IgD-negative memory B cell (primary cell): ENCODE measurements at regions not wholly inside any gene's neighbourhood (a gene's known extent, or its start where the extent isn't known, plus 50 kb on each side); places are given as distances from the start of the nearest gene placed in this dataset.

Source experiments
- H3K27ac Mint-ChIP-seq, 3 donors: one replicate each; pipeline ENCODE4 v1.8.0; 2020 to 2022; ENCODE audit warnings: mild to moderate bottlenecking in 3 of 3, mixed read lengths in 3 of 3, moderate library complexity in 1 of 3
- H3K27me3 Mint-ChIP-seq: one replicate; pipeline ENCODE4 v1.8.0; 2021; ENCODE audit warnings: mixed read lengths
- H3K36me3 Mint-ChIP-seq: one replicate; pipeline ENCODE4 v1.8.0; 2020; ENCODE audit warnings: mild to moderate bottlenecking, mixed read lengths
- H3K4me1 Mint-ChIP-seq, 3 donors: one replicate each; pipeline ENCODE4 v1.8.0; 2020 to 2022; ENCODE audit warnings: mixed read lengths in 3 of 3, mild to moderate bottlenecking in 1 of 3
- H3K4me3 Mint-ChIP-seq, 4 donors: one replicate each; pipeline ENCODE4 v1.8.0; 2020 to 2022; ENCODE audit warnings: mild to moderate bottlenecking in 4 of 4, mixed read lengths in 4 of 4, moderate library complexity in 3 of 4
- H3K9me3 Mint-ChIP-seq, 3 donors: one replicate each; pipeline ENCODE4 v1.8.0; 2020 to 2021; ENCODE audit warnings: mixed read lengths in 3 of 3, mild to moderate bottlenecking in 1 of 3

- no peak overlapping the region for H3K27ac Mint-ChIP-seq
- H3K4me1 Mint-ChIP-seq: peaks cover 0 to 2% (median 0%) of the 10 kb centered on the region in 3 donors
- no peak overlapping the region for H3K4me3 Mint-ChIP-seq
- H3K9me3 Mint-ChIP-seq: peaks cover 0 to 2% (median 0%) of the 10 kb centered on the region in 3 donors
- H3K36me3 Mint-ChIP-seq: peaks cover 3% of the 10 kb centered on the region
- no peaks in the 10 kb centered on the region for H3K27me3 Mint-ChIP-seq
Measured at GRCh38 chr3:43783987-43784639, 93.4 kb downstream of the ABHD5 start.

- Mint-ChIP-seq H3K36me3 (peaks cover 3% of the 10 kb centered on the region), H3K4me3 (no peak overlapping the region), H3K9me3 (peaks cover 0 to 2% (median 0%) of the 10 kb centered on the region in 3 donors), H3K27ac (no peak overlapping the region), H3K4me1 (peaks cover 0 to 2% (median 0%) of the 10 kb centered on the region in 3 donors), H3K27me3 (no peaks in the 10 kb centered on the region)
Measured at GRCh38 chr3:43784640-43785011, 93.9 kb downstream of the ABHD5 start.

- Mint-ChIP-seq H3K36me3 (peaks cover 3% of the 10 kb centered on the region), H3K4me1 (peaks cover 0 to 2% (median 0%) of the 10 kb centered on the region in 3 donors), H3K9me3 (peaks cover 0 to 2% (median 0%) of the 10 kb centered on the region in 3 donors), H3K27me3 (no peaks in the 10 kb centered on the region), H3K27ac (no peak overlapping the region), H3K4me3 (no peak overlapping the region)
Measured at GRCh38 chr3:43785551-43785950, 94.8 kb downstream of the ABHD5 start.

- H3K4me3 Mint-ChIP-seq: no peak overlapping the region
- H3K4me1 Mint-ChIP-seq: peaks cover 0 to 2% (median 0%) of the 10 kb centered on the region in 3 donors
- H3K9me3 Mint-ChIP-seq: peaks cover 0 to 2% (median 0%) of the 10 kb centered on the region in 3 donors
- H3K27me3 Mint-ChIP-seq: no peaks in the 10 kb centered on the region
- no peak overlapping the region for H3K27ac Mint-ChIP-seq
- H3K36me3 Mint-ChIP-seq: peaks cover 3% of the 10 kb centered on the region
Measured at GRCh38 chr3:43786102-43786501, 95.4 kb downstream of the ABHD5 start.

- Mint-ChIP-seq H3K4me1 (peaks cover 0 to 2% (median 0%) of the 10 kb centered on the region in 3 donors), H3K27me3 (no peaks in the 10 kb centered on the region), H3K36me3 (peaks cover 3% of the 10 kb centered on the region), H3K9me3 (peaks cover 0 to 2% (median 0%) of the 10 kb centered on the region in 3 donors), H3K4me3 (no peak overlapping the region), H3K27ac (no peak overlapping the region)
Measured at GRCh38 chr3:43786526-43787305, 96.0 kb downstream of the ABHD5 start.

GRCh38 chr3:43787330-43787729 is 96.6 kb downstream of the ABHD5 start:
- peaks cover 3% of the 10 kb centered on the region for H3K36me3 Mint-ChIP-seq
- H3K4me3 Mint-ChIP-seq: no peak overlapping the region
- no peak overlapping the region for H3K27ac Mint-ChIP-seq
- no peaks in the 10 kb centered on the region for H3K27me3 Mint-ChIP-seq
- no peaks in the 10 kb centered on the region for H3K4me1 Mint-ChIP-seq
- H3K9me3 Mint-ChIP-seq: peaks cover 0 to 2% (median 0%) of the 10 kb centered on the region in 3 donors

- Mint-ChIP-seq H3K27ac (no peak overlapping the region), H3K27me3 (peaks cover 2% of the 10 kb centered on the region), H3K36me3 (peaks cover 3% of the 10 kb centered on the region), H3K4me3 (no peak overlapping the region), H3K9me3 (peaks cover 0 to 2% (median 0%) of the 10 kb centered on the region in 3 donors), H3K4me1 (no peaks in the 10 kb centered on the region)
Measured at GRCh38 chr3:43789028-43789427, 98.3 kb downstream of the ABHD5 start.

GRCh38 chr3:43790060-43790459 is 99.3 kb downstream of the ABHD5 start:
- H3K4me3 Mint-ChIP-seq: no peak overlapping the region
- peaks cover 3% of the 10 kb centered on the region for H3K36me3 Mint-ChIP-seq
- H3K9me3 Mint-ChIP-seq: peaks cover 0 to 2% (median 0%) of the 10 kb centered on the region in 3 donors
- peaks cover 8% of the 10 kb centered on the region for H3K27me3 Mint-ChIP-seq
- H3K4me1 Mint-ChIP-seq: no peaks in the 10 kb centered on the region
- H3K27ac Mint-ChIP-seq: no peak overlapping the region

- Mint-ChIP-seq H3K9me3 (peaks cover 0 to 2% (median 0%) of the 10 kb centered on the region in 3 donors), H3K4me3 (no peak overlapping the region), H3K27ac (no peak overlapping the region), H3K36me3 (peaks cover 2% of the 10 kb centered on the region), H3K27me3 (peaks cover 8% of the 10 kb centered on the region), H3K4me1 (no peaks in the 10 kb centered on the region)
Measured at GRCh38 chr3:43790476-43790875, 99.7 kb downstream of the ABHD5 start.

GRCh38 chr3:43791246-43791645 is 100.5 kb downstream of the ABHD5 start:
- H3K4me3 Mint-ChIP-seq: no peak overlapping the region
- no peaks in the 10 kb centered on the region for H3K36me3 Mint-ChIP-seq
- peaks cover 14% of the 10 kb centered on the region for H3K27me3 Mint-ChIP-seq
- no peaks in the 10 kb centered on the region for H3K9me3 Mint-ChIP-seq
- H3K27ac Mint-ChIP-seq: no peak overlapping the region
- H3K4me1 Mint-ChIP-seq: no peaks in the 10 kb centered on the region

- H3K27ac Mint-ChIP-seq: no peak overlapping the region
- H3K36me3 Mint-ChIP-seq: no peaks in the 10 kb centered on the region
- peaks cover 0 to 2% (median 0%) of the 10 kb centered on the region in 3 donors for H3K9me3 Mint-ChIP-seq
- peaks cover 18% of the 10 kb centered on the region for H3K27me3 Mint-ChIP-seq
- H3K4me1 Mint-ChIP-seq: no peaks in the 10 kb centered on the region
- no peak overlapping the region for H3K4me3 Mint-ChIP-seq
Measured at GRCh38 chr3:43792904-43793303, 102.2 kb downstream of the ABHD5 start.

GRCh38 chr3:43793648-43794372 is 103.1 kb downstream of the ABHD5 start:
- H3K36me3 Mint-ChIP-seq: no peaks in the 10 kb centered on the region
- no peak overlapping the region for H3K27ac Mint-ChIP-seq
- peaks cover 18% of the 10 kb centered on the region for H3K27me3 Mint-ChIP-seq
- peak overlapping the region in 1 of 4 donors; percentile 21 for H3K4me3 Mint-ChIP-seq
- peaks cover 0 to 2% (median 0%) of the 10 kb centered on the region in 3 donors for H3K9me3 Mint-ChIP-seq
- no peaks in the 10 kb centered on the region for H3K4me1 Mint-ChIP-seq

- no peaks in the 10 kb centered on the region for H3K36me3 Mint-ChIP-seq
- peaks cover 0 to 2% (median 0%) of the 10 kb centered on the region in 3 donors for H3K9me3 Mint-ChIP-seq
- H3K4me1 Mint-ChIP-seq: no peaks in the 10 kb centered on the region
- no peak overlapping the region for H3K4me3 Mint-ChIP-seq
- H3K27ac Mint-ChIP-seq: no peak overlapping the region
- peaks cover 18% of the 10 kb centered on the region for H3K27me3 Mint-ChIP-seq
Measured at GRCh38 chr3:43794776-43795175, 104.0 kb downstream of the ABHD5 start.

- peaks cover 18% of the 10 kb centered on the region for H3K27me3 Mint-ChIP-seq
Measured at GRCh38 chr3:43795491-43795890, 104.8 kb downstream of the ABHD5 start.

GRCh38 chr3:43796041-43796596 is 105.4 kb downstream of the ABHD5 start:
- Mint-ChIP-seq H3K36me3 (no peaks in the 10 kb centered on the region), H3K4me3 (no peak overlapping the region), H3K27ac (no peak overlapping the region), H3K9me3 (peaks cover 2 to 5% (median 2%) of the 10 kb centered on the region in 3 donors), H3K27me3 (peaks cover 18% of the 10 kb centered on the region), H3K4me1 (no peaks in the 10 kb centered on the region)

More at GRCh38 chr3:43795491-43795890, 104.8 kb downstream of the ABHD5 start:
- Mint-ChIP-seq H3K36me3 (no peaks in the 10 kb centered on the region), H3K9me3 (peaks cover 2 to 5% (median 2%) of the 10 kb centered on the region in 3 donors), H3K4me3 (peak overlapping the region in 1 of 4 donors; percentile 30), H3K4me1 (no peaks in the 10 kb centered on the region), H3K27ac (no peak overlapping the region)
